ENCODE measurements at regions not wholly inside any gene's neighbourhood (a gene's known extent, or its start where the extent isn't known, plus 50 kb on each side); places are given as distances from the start of the nearest gene placed in this dataset.

DNA sequence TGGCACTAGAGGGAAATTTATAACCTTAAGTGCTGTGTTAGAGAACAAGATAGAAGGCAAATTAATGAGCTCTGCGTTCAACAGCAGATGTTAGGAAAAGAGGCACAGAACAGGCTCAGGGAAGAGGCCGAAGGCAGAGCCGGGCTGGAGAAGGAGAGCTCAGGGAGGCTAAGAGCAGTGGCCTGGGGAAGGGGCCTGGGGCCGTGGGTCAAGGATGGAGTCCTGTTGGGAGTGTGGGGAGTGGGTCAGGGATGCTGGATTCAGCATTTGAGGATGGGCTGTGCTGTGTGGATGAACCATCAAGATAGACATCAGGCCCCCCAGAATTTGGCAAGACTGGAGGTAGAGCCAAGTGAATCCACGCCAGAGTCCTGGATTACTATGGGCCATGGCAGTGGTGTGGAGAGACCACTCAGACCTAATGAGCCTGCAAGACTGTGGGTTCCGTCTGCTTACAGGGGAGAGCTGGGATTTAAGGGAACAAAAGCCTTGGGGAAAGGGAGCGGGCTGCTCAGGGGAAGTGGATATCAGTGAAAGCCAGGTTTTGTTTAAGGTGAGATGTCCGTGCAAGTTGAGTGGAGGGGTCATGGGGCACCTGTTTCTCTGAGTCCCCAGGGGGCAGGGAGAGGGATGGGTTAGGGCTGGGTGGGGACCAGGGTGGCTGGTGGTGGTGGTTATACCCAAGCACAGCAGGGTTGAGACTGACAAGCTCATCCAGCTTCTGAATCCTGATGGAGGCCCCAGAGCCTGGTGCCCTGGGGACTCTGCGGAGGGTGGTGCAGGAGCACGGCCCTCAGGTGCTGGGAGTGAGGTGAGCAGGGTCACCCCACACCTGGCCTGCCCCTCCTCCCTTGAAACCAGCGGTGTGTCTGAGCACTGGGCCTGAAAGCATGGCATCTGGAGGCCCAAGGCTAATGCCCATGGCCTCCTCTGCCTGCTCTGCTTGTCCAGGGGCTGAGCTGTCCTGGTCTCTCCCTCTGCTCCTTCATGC, 101.7 kb downstream of the BMS1 start:
- ChIA-PET POLR2A (no interaction called here), CTCF (no interaction called here)
- Mint-ChIP-seq H3K27me3 (peaks cover 5% of the 10 kb centered on the region), H3K9me3 (ENCODE audit: insufficient read depth) (peaks cover 14% of the 10 kb centered on the region), H3K27ac (no peak overlapping the region), H3K4me1 (no peaks in the 10 kb centered on the region), H3K4me3 (no peak overlapping the region)
- no peak overlapping the region for H3K4me2 ChIP-seq (replicated peaks; ENCODE audit: low read depth, low read length, poor library complexity, severe bottlenecking)
- no peaks in the 10 kb centered on the region for H3K79me2 ChIP-seq (ENCODE audit: control insufficient read depth, insufficient read depth, low read length)
- H4K20me1 ChIP-seq (ENCODE audit: control insufficient read depth, insufficient read depth, low read length, poor library complexity, severe bottlenecking): no peaks in the 10 kb centered on the region
- H3K9ac ChIP-seq (ENCODE audit: low read length): no peak overlapping the region
- no peaks in the 10 kb centered on the region for H3K4me1 ChIP-seq (ENCODE audit: control insufficient read depth in 2 of 2, insufficient read depth in 2 of 2, low read length in 2 of 2)
- H3K4me3 ChIP-seq (ENCODE audit: control extremely low read depth in 1 of 5, extremely low read depth in 1 of 5, insufficient read depth in 1 of 5, low read depth in 2 of 5, low read length in 4 of 5): no peak overlapping the region
- no peak overlapping the region for H2AFZ ChIP-seq (ENCODE audit: insufficient read depth, low read depth, low read length, poor library complexity, severe bottlenecking)
- TF ChIP-seq, protein P1, sequence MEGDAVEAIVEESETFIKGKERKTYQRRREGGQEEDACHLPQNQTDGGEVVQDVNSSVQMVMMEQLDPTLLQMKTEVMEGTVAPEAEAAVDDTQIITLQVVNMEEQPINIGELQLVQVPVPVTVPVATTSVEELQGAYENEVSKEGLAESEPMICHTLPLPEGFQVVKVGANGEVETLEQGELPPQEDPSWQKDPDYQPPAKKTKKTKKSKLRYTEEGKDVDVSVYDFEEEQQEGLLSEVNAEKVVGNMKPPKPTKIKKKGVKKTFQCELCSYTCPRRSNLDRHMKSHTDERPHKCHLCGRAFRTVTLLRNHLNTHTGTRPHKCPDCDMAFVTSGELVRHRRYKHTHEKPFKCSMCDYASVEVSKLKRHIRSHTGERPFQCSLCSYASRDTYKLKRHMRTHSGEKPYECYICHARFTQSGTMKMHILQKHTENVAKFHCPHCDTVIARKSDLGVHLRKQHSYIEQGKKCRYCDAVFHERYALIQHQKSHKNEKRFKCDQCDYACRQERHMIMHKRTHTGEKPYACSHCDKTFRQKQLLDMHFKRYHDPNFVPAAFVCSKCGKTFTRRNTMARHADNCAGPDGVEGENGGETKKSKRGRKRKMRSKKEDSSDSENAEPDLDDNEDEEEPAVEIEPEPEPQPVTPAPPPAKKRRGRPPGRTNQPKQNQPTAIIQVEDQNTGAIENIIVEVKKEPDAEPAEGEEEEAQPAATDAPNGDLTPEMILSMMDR (IDR thresholded peaks at IDR 0.05): no peak
- H3K27me3 ChIP-seq (replicated peaks in 1 of 4; ENCODE audit: control extremely low read depth in 1 of 4, control insufficient read depth in 3 of 4, insufficient read depth in 4 of 4, low read length in 3 of 4): no peaks in the 10 kb centered on the region
- WGBS (ENCODE audit: insufficient coverage): 91% methylated on average over 10 of the region's 11 CpGs
- ATAC-seq (ENCODE audit: low read depth): no peak
- intact Hi-C loops (cut with micrococcal nuclease): no loop called here
- no peak for DNase-seq
- peaks cover 0 to 31% (median 0%) of the 10 kb centered on the region in 3 donors for H3K9me3 ChIP-seq (ENCODE audit: control extremely low read depth in 1 of 3, control insufficient read depth in 2 of 3, insufficient read depth in 1 of 3, low read length in 2 of 3)
- no peak overlapping the region for H3K27ac ChIP-seq (ENCODE audit: low read length in 2 of 2)
- no peaks in the 10 kb centered on the region for H3K36me3 ChIP-seq (replicated peaks in 1 of 2; ENCODE audit: control extremely low read depth in 1 of 2, control insufficient read depth in 1 of 2, extremely low read depth in 1 of 2, insufficient read depth in 2 of 2, low read length in 1 of 2)

DNA sequence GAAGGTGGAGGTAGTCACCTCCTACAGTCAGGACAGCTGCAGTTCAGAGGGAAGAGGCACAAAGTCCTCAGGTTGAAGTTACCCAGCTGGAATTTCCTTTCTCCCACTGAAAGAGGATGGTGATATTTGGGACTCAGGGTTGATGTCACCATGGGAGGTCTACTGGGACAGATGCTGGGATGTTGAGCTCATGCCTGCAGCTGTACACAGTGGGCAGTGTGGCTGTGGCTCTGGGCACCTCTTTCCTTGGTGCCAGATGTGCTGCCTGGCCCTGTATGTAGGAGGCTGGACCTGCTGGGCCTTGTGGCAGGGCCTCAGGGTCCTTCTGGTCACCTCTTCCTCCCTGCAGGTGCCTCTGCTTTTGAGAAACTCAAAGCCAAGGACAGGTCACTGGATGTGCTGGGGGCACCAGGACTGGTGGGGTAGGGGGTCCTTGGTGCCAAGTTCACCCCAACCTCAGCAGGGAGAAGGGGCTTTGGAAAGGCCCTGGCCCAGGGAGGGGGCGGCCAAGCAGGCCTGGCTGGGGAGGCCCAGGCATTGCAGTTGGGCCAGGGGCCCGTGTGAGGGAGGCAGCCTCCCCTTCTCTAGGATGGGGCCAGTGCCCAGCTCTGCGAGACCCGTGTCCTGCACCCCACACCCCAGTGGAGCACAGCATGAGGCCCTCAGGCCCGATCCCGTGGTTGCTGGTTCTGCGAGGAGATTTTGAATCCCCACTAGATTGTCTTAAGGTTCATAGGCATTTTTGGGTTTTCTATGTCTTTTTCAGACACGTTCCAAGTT, 103.1 kb downstream of the BMS1 start:
- H3K36me3 ChIP-seq (replicated peaks in 1 of 2; ENCODE audit: control extremely low read depth in 1 of 2, control insufficient read depth in 1 of 2, extremely low read depth in 1 of 2, insufficient read depth in 2 of 2, low read length in 1 of 2): no peaks in the 10 kb centered on the region
- DNase-seq: no peak
- Mint-ChIP-seq H3K27ac (no peak overlapping the region), H3K9me3 (ENCODE audit: insufficient read depth) (peaks cover 14% of the 10 kb centered on the region), H3K4me3 (no peak overlapping the region), H3K4me1 (no peaks in the 10 kb centered on the region), H3K27me3 (peaks cover 5% of the 10 kb centered on the region)
- H3K4me3 ChIP-seq (ENCODE audit: control extremely low read depth in 1 of 5, extremely low read depth in 1 of 5, insufficient read depth in 1 of 5, low read depth in 2 of 5, low read length in 4 of 5): no peak overlapping the region
- H3K4me1 ChIP-seq (ENCODE audit: control insufficient read depth in 2 of 2, insufficient read depth in 2 of 2, low read length in 2 of 2): no peaks in the 10 kb centered on the region
- H3K79me2 ChIP-seq (ENCODE audit: control insufficient read depth, insufficient read depth, low read length): no peaks in the 10 kb centered on the region
- H4K20me1 ChIP-seq (ENCODE audit: control insufficient read depth, insufficient read depth, low read length, poor library complexity, severe bottlenecking): no peaks in the 10 kb centered on the region
- 80% methylated on average over 6 of the region's 8 CpGs for WGBS (ENCODE audit: insufficient coverage)
- no peak overlapping the region for H2AFZ ChIP-seq (ENCODE audit: insufficient read depth, low read depth, low read length, poor library complexity, severe bottlenecking)
- no peaks in the 10 kb centered on the region for H3K27me3 ChIP-seq (replicated peaks in 1 of 4; ENCODE audit: control extremely low read depth in 1 of 4, control insufficient read depth in 3 of 4, insufficient read depth in 4 of 4, low read length in 3 of 4)
- TF ChIP-seq, protein P1 (IDR thresholded peaks at IDR 0.05): no peak
- no peak for TF ChIP-seq EZH2 (IDR thresholded peaks at IDR 0.05; ENCODE audit: borderline replicate concordance, insufficient read depth, low read depth, low read length, poor library complexity, severe bottlenecking)
- no peak overlapping the region for H3K4me2 ChIP-seq (replicated peaks; ENCODE audit: low read depth, low read length, poor library complexity, severe bottlenecking)
- intact Hi-C loops (cut with micrococcal nuclease): no loop called here
- peaks cover 0 to 20% (median 0%) of the 10 kb centered on the region in 3 donors for H3K9me3 ChIP-seq (ENCODE audit: control extremely low read depth in 1 of 3, control insufficient read depth in 2 of 3, insufficient read depth in 1 of 3, low read length in 2 of 3)
- CTCF ChIA-PET: no interaction called here
- no peak overlapping the region for H3K9ac ChIP-seq (ENCODE audit: low read length)
- H3K27ac ChIP-seq (ENCODE audit: low read length in 2 of 2): no peak overlapping the region
- ATAC-seq (ENCODE audit: low read depth): no peak
- POLR2A ChIA-PET: no interaction called here
